Activated T-cell treated with anti-CD3 and anti-CD28 coated beads for 4 hours (primary cell): ENCODE measurements at regions not wholly inside any gene's neighbourhood (a gene's known extent, or its start where the extent isn't known, plus 50 kb on each side); places are given as distances from the start of the nearest gene placed in this dataset.

Experiments
- DNase-seq: peaks from one replicate; pipeline ENCODE4 v3.0.0-alpha.2; 2020

GRCh38 chr10:42973870-42974692, 102.8 kb upstream of the RET start:
- DNase-seq = no peak

GRCh38 chr10:42974693-42975002, 102.2 kb upstream of the RET start:
- no peak for DNase-seq

- no peak for DNase-seq
These were observed 101.8 kb upstream of the RET start for GRCh38 chr10:42975005-42975493.

GRCh38 chr10:42975558-42976340, 101.1 kb upstream of the RET start:
- DNase-seq = no peak

GRCh38 chr10:42976351-42977031, 100.4 kb upstream of the RET start:
- no peak for DNase-seq

GRCh38 chr10:42977032-42977416, 99.8 kb upstream of the RET start:
- no peak for DNase-seq

- no peak for DNase-seq
These were observed 97.7 kb upstream of the RET start for GRCh38 chr10:42979181-42979580.

- DNase-seq = no peak
These were observed 97.0 kb upstream of the RET start for GRCh38 chr10:42979721-42980467.

GRCh38 chr10:42980553-42981357, 96.1 kb upstream of the RET start:
- DNase-seq = no peak

- DNase-seq = no peak
These were observed 95.3 kb upstream of the RET start for GRCh38 chr10:42981358-42982236.

- DNase-seq = no peak
These were observed 93.9 kb upstream of the RET start for GRCh38 chr10:42982891-42983506.

GRCh38 chr10:42983591-42983990, 93.3 kb upstream of the RET start:
- no peak for DNase-seq

GRCh38 chr10:42984035-42984610, 92.7 kb upstream of the RET start:
- no peak for DNase-seq

- no peak for DNase-seq
These were observed 92.0 kb upstream of the RET start for GRCh38 chr10:42984761-42985325.

GRCh38 chr10:42985436-42986316, 91.2 kb upstream of the RET start:
- DNase-seq = no peak

GRCh38 chr10:42986633-42987032, 90.2 kb upstream of the RET start:
- DNase-seq = no peak

- DNase-seq = no peak
These were observed 89.7 kb upstream of the RET start for GRCh38 chr10:42987121-42987541.

GRCh38 chr10:42987575-42987974, 89.3 kb upstream of the RET start:
- DNase-seq = no peak

GRCh38 chr10:42988069-42988468, 88.8 kb upstream of the RET start:
- DNase-seq = no peak
